Neuronal stem cell (in vitro differentiated cells): ENCODE measurements at regions not wholly inside any gene's neighbourhood (a gene's known extent, or its start where the extent isn't known, plus 50 kb on each side); places are given as distances from the start of the nearest gene placed in this dataset.
A peak's percentile ranks its signal among the peaks of the same experiment; 100 is the strongest.
"Not testable (repeated sequence)": the region's sequence is repeated elsewhere in the genome, so short reads cannot be mapped to it uniquely, and the experiment has no call there.

Experiments
- DNase-seq: peaks from one replicate; pipeline ENCODE4 v3.0.0-alpha.2; 2013; ENCODE audit warnings: low spot score
- H2AFZ ChIP-seq: one replicate; pipeline ENCODE4 v1.6.1; 2013; ENCODE audit warnings: mild to moderate bottlenecking, low read length, inconsistent platforms
- H2AK5ac ChIP-seq: 2 replicates; pipeline ENCODE4 v1.6.1; 2013; ENCODE audit warnings: low read depth, mild to moderate bottlenecking, inconsistent platforms, low read length, moderate library complexity, mixed read lengths
- H2BK120ac ChIP-seq: 2 replicates; pipeline ENCODE4 v1.6.1; 2013; ENCODE audit warnings: low read depth, mild to moderate bottlenecking, inconsistent platforms, low read length, moderate library complexity, mixed read lengths
- H2BK12ac ChIP-seq: one replicate; pipeline ENCODE4 v1.6.1; 2013; ENCODE audit warnings: low read length, inconsistent platforms
- H2BK15ac ChIP-seq: 2 replicates; pipeline ENCODE4 v1.6.1; 2013; ENCODE audit warnings: mild to moderate bottlenecking, low read length, inconsistent platforms, mixed read lengths
- H2BK5ac ChIP-seq: one replicate; pipeline ENCODE4 v1.6.1; 2013; ENCODE audit warnings: inconsistent platforms, mild to moderate bottlenecking, low read length, moderate library complexity
- H3K14ac ChIP-seq: one replicate; pipeline ENCODE4 v1.6.1; 2013; ENCODE audit warnings: low read length, inconsistent platforms
- H3K18ac ChIP-seq: 2 replicates; pipeline ENCODE4 v1.6.1; 2013; ENCODE audit warnings: low read length, inconsistent platforms
- H3K23ac ChIP-seq: 2 replicates; pipeline ENCODE4 v1.6.1; 2013; ENCODE audit warnings: low read depth, mild to moderate bottlenecking, mixed read lengths, low read length, inconsistent platforms; ENCODE audit not compliant: poor library complexity
- H3K27ac ChIP-seq: replicated peaks from 3 replicates; pipeline ENCODE4 v1.5.1; 2013; ENCODE audit warnings: low read length, inconsistent platforms
- H3K27me3 ChIP-seq, 3 experiments: 2 replicates each; pipeline ENCODE4 v1.6.1; 2013; ENCODE audit warnings: low read length in 3 of 3, mild to moderate bottlenecking in 2 of 3, inconsistent platforms in 1 of 3, low read depth in 1 of 3, mixed read lengths in 1 of 3, moderate library complexity in 1 of 3; ENCODE audit not compliant: control insufficient read depth in 3 of 3, insufficient read depth in 3 of 3
- H3K36me3 ChIP-seq, 2 donors: replicated peaks in 1 of 2; 2 replicates each; pipeline ENCODE4 v1.6.1; 2013; ENCODE audit warnings: low read length in 2 of 2; ENCODE audit not compliant: control insufficient read depth in 2 of 2, insufficient read depth in 2 of 2
- H3K4ac ChIP-seq: 2 replicates; pipeline ENCODE4 v1.6.1; 2013; ENCODE audit warnings: inconsistent platforms, mild to moderate bottlenecking, low read length, moderate library complexity
- H3K4me1 ChIP-seq, 2 donors: 1 replicate in 1 of 2; 2 replicates in 1 of 2; pipeline ENCODE4 v1.6.1; 2013; ENCODE audit warnings: low read length in 2 of 2, low read depth in 1 of 2; ENCODE audit not compliant: control insufficient read depth in 2 of 2, insufficient read depth in 1 of 2
- H3K4me2 ChIP-seq: one replicate; pipeline ENCODE4 v1.6.1; 2013; ENCODE audit warnings: mild to moderate bottlenecking, low read length, inconsistent platforms; ENCODE audit not compliant: insufficient read depth, poor library complexity, severe bottlenecking
- H3K4me3 ChIP-seq, 2 donors: 2 replicates each; pipeline ENCODE4 v1.5.1; 2013; ENCODE audit warnings: low read length in 2 of 2, mild to moderate bottlenecking in 2 of 2, inconsistent platforms in 1 of 2, moderate library complexity in 1 of 2
- H3K79me1 ChIP-seq: one replicate; pipeline ENCODE4 v1.6.1; 2013; ENCODE audit warnings: low read depth, mild to moderate bottlenecking, inconsistent platforms, low read length, moderate library complexity
- H3K9ac ChIP-seq: one replicate; pipeline ENCODE4 v1.6.1; 2013; ENCODE audit warnings: mild to moderate bottlenecking, low read depth, low read length, inconsistent platforms; ENCODE audit not compliant: poor library complexity
- H3K9me3 ChIP-seq, 2 donors: replicated peaks in 1 of 2; 2 replicates each; pipeline versions ENCODE3 to v1.6.1; 2013; ENCODE audit warnings: low read length in 2 of 2, mild to moderate bottlenecking in 2 of 2, inconsistent platforms in 1 of 2, low read depth in 1 of 2, mixed read lengths in 1 of 2, moderate library complexity in 1 of 2; ENCODE audit not compliant: control insufficient read depth in 2 of 2, insufficient read depth in 1 of 2
- H4K8ac ChIP-seq: one replicate; pipeline ENCODE4 v1.6.1; 2013; ENCODE audit warnings: low read depth, mild to moderate bottlenecking, inconsistent platforms, low read length, moderate library complexity
- H4K91ac ChIP-seq: one replicate; pipeline ENCODE4 v1.6.1; 2013; ENCODE audit warnings: low read length, low read depth, mild to moderate bottlenecking, inconsistent platforms; ENCODE audit not compliant: poor library complexity
- WGBS, 2 donors: extraction: QIAGEN DNeasy Blood & Tissue Kit; methylation state at CpG; one replicate each; pipeline ENCODE4 v1.1.7; 2013; ENCODE audit warnings: missing lambda C conversion rate in 2 of 2, mixed read lengths in 1 of 2; ENCODE audit not compliant: insufficient read length in 2 of 2, insufficient replicate concordance in 1 of 2; ENCODE audit errors: extremely low coverage in 2 of 2; 5-methylcytosine and 5-hydroxymethylcytosine counted together

DNA sequence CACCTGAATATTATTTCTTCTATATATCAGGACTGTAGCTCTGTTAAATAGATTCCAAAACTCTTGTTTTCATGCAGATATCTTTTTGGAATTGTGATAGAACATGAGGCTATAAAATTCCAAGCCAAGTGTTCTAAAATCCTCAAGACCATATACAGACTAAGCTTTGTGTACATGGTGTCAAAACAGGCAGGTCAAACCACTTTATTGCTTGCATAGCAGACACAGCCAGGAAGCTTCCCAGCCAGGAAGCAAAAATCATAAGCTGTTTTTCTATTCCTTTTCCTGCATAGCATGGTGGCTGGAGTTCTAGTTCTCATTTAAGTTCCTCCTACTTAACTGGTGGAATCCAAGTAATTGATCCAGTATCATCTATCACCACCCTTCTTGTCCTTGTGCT, 353.3 kb downstream of the PAX1 start:
- H2BK5ac ChIP-seq = no peak overlapping the region
- no peak for DNase-seq
- H2BK15ac ChIP-seq = no peak overlapping the region
- no peak overlapping the region for H3K14ac ChIP-seq
- no peaks in the 10 kb centered on the region for H3K79me1 ChIP-seq
- no peak overlapping the region for H4K8ac ChIP-seq
- H3K9me3 ChIP-seq = no peaks in the 10 kb centered on the region
- no peak overlapping the region for H2AFZ ChIP-seq
- H3K4me1 ChIP-seq = no peaks in the 10 kb centered on the region
- no peak overlapping the region for H3K9ac ChIP-seq
- H3K18ac ChIP-seq = no peak overlapping the region
- H3K4me3 ChIP-seq = no peak overlapping the region
- no peak overlapping the region for H3K27ac ChIP-seq
- no peak overlapping the region for H2AK5ac ChIP-seq
- no peak overlapping the region for H3K4me2 ChIP-seq
- H4K91ac ChIP-seq = no peak overlapping the region
- no peaks in the 10 kb centered on the region for H3K27me3 ChIP-seq
- no peak overlapping the region for H3K23ac ChIP-seq
- no peak overlapping the region for H2BK12ac ChIP-seq
- no peak overlapping the region for H2BK120ac ChIP-seq
- H3K4ac ChIP-seq = no peak overlapping the region
- no peaks in the 10 kb centered on the region for H3K36me3 ChIP-seq

DNA sequence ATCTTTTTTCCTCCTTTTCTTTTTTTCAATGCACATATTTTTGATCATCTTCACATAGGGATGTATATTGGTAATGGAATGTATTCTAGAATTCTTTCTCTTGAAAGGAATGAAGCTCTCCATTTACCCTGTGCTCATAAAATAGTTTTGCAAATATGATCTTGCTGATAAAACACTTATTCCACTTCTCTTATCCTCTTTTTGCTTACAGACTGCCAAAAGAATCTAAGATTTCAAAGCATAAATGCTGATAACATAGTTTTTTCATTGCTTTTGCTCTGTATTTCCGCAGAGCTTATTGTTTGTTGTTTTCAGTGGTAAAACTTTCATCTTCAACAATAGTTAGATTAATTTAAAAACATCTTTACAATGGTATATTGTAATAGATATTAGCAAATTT, 350.5 kb downstream of the PAX1 start:
- no CpG with 5 or more reads among the region's 1 CpG for WGBS, 2 donors
- no peak overlapping the region for H3K27ac ChIP-seq
- H3K4me3 ChIP-seq = no peak overlapping the region
- H3K23ac ChIP-seq = no peak overlapping the region
- H2AFZ ChIP-seq = no peak overlapping the region
- no peak overlapping the region for H4K8ac ChIP-seq
- DNase-seq = no peak
- no peak overlapping the region for H3K9ac ChIP-seq
- H3K79me1 ChIP-seq = no peaks in the 10 kb centered on the region
- no peak overlapping the region for H3K18ac ChIP-seq
- H3K4me2 ChIP-seq = no peak overlapping the region
- H2BK5ac ChIP-seq = no peak overlapping the region
- H3K14ac ChIP-seq = no peak overlapping the region
- H2BK12ac ChIP-seq = no peak overlapping the region
- no peak overlapping the region for H2AK5ac ChIP-seq
- H3K9me3 ChIP-seq = no peaks in the 10 kb centered on the region
- no peak overlapping the region for H3K4ac ChIP-seq
- H3K27me3 ChIP-seq = no peaks in the 10 kb centered on the region
- H2BK15ac ChIP-seq = no peak overlapping the region
- no peak overlapping the region for H2BK120ac ChIP-seq
- no peak overlapping the region for H4K91ac ChIP-seq
- H3K4me1 ChIP-seq = no peaks in the 10 kb centered on the region
- H3K36me3 ChIP-seq = no peaks in the 10 kb centered on the region

DNA sequence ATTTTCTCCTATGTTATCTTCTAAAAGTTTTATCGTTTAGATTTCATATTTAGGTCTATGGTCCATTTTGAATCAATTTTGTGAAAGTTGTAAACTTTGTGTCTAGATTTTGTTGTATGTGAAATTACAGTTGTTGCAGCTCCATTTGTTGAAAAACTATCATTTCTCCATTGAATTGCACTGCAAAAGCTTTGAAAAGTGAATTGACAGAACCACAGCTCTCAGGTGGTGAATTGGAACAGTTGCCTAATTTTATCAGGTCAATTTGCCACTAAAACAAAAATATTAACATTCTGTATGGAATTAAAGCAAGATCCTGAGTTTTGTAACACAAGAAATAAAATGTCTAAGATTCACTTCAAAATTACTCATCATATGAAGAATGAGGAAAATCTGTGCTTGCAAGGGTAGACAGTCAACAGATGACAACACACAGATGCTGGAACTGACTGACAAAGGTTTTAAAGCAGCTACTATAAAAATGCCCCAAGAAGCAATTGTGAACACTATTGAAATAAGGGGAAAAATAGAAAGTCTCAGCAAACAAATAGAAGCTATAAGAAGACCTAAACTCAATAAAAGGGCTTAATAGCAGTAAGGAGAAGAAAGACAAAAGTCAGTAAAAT, 346.7 kb downstream of the PAX1 start:
- WGBS, 2 donors = no CpG with 5 or more reads among the region's 1 CpG
- no peak overlapping the region for H3K4ac ChIP-seq
- H3K36me3 ChIP-seq = no peaks in the 10 kb centered on the region
- no peak overlapping the region for H3K18ac ChIP-seq
- no peaks in the 10 kb centered on the region for H3K79me1 ChIP-seq
- no peak overlapping the region for H4K8ac ChIP-seq
- H3K23ac ChIP-seq = no peak overlapping the region
- no peak overlapping the region for H2BK12ac ChIP-seq
- no peak for DNase-seq
- H3K4me3 ChIP-seq = no peak overlapping the region
- no peaks in the 10 kb centered on the region for H3K9me3 ChIP-seq
- no peak overlapping the region for H2BK120ac ChIP-seq
- no peak overlapping the region for H3K27ac ChIP-seq
- peaks cover 0 to 2% of the 10 kb centered on the region in 2 donors for H3K4me1 ChIP-seq
- no peaks in the 10 kb centered on the region for H3K27me3 ChIP-seq
- no peak overlapping the region for H3K9ac ChIP-seq
- no peak overlapping the region for H3K4me2 ChIP-seq
- H4K91ac ChIP-seq = no peak overlapping the region
- no peak overlapping the region for H2BK5ac ChIP-seq
- H2AFZ ChIP-seq = no peak overlapping the region
- no peak overlapping the region for H3K14ac ChIP-seq
- H2AK5ac ChIP-seq = no peak overlapping the region
- H2BK15ac ChIP-seq = no peak overlapping the region

DNA sequence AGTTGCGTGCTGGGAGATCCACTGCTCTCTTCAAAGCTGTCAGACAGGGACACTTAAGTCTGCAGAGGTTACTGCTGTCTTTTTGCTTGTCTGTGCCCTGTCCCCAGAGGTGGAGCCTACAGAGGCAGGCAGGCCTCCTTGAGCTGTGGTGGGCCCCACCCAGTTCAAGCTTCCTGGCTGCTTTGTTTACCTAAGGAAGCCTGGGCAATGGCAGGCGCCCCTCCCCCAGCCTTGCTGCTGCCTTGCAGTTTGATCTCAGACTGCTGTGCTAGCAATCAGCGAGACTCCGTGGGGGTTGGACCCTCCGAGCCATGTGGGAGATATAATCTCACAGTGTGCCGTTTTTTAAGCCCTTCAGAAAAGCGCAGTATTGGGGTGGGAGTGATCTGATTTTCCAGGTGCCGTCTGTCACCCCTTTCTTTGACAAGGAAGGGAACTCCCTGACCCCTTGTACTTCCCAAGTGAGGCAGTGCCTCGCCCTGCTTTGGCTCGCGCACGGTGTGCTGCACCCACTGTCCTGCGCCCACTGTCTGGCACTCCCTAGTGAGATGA, 340.6 kb downstream of the PAX1 start:
- not testable (repeated sequence) for H3K27ac ChIP-seq, H2BK15ac ChIP-seq, H3K23ac ChIP-seq, H3K79me1 ChIP-seq, H3K4me3 ChIP-seq, H3K18ac ChIP-seq, H4K8ac ChIP-seq, H2BK12ac ChIP-seq, H3K27me3 ChIP-seq, H3K9ac ChIP-seq, H4K91ac ChIP-seq, H3K4ac ChIP-seq, H2BK120ac ChIP-seq, H2BK5ac ChIP-seq, H3K4me1 ChIP-seq, H2AK5ac ChIP-seq, H3K14ac ChIP-seq, H3K4me2 ChIP-seq, H3K36me3 ChIP-seq, H3K9me3 ChIP-seq, DNase-seq
- peak overlapping the region; percentile 43 for H2AFZ ChIP-seq
- WGBS, 2 donors = no CpG with 5 or more reads among the region's 13 CpGs
